Body of pancreas (tissue), 4 donors: ENCODE measurements at regions not wholly inside any gene's neighbourhood (a gene's known extent, or its start where the extent isn't known, plus 50 kb on each side); places are given as distances from the start of the nearest gene placed in this dataset.

ENCODE experiments used
- CTCF ChIP-seq, 7 experiments: fragments of 450-650 bp in 4 of 7; fragments of 200-600 bp in 3 of 7; sonication (generic) in 3 of 7; IDR thresholded peaks; one replicate each; pipeline ENCODE4 v1.5.1; 2016 to 2019; ENCODE audit warnings: antibody characterized with exemption in 7 of 7
- POLR2A ChIP-seq, 3 donors: fragments of 450-650 bp; IDR thresholded peaks; one replicate each; pipeline ENCODE4 v1.6.1; 2016; ENCODE audit warnings: antibody characterized with exemption in 3 of 3, mild to moderate bottlenecking in 2 of 3

- TF ChIP-seq CTCF (IDR thresholded peaks at IDR 0.05), result no peak
- no peak for TF ChIP-seq POLR2A (IDR thresholded peaks at IDR 0.05)
Measured at GRCh38 chr1:82221721-82222120, 421.0 kb downstream of the ADGRL2 start.
